ENCODE measurements at regions not wholly inside any gene's neighbourhood (a gene's known extent, or its start where the extent isn't known, plus 50 kb on each side); places are given as distances from the start of the nearest gene placed in this dataset.

DNA sequence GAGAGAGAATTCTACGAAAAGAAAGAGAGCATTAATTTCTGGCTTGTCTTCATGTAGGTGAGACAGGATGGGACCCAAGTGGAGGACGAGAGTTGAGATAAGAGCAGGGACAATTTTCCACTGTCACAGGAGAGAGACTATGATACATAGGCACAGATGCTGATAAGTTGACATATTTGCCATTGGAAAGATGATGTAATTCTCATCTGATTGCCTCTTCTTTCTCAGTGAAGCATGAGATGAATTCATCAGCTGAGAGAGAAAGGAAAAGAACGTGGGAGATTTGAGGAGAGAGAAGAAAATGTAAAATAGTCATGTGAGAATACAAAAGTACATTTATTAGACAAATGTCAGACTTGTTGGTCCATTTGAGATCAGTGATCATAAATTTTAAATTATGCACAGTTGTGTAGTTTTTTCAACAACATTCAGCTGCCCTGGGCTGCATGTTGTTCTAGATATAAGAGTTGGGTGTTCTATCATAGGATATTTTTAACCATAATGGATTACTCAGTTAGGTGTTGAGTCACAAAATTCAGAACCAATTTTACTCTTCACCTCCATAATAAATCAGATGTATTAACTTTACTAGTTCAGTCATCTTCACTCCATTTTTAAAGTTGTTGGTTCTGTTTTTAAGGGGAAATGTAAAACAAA is 222.9 kb downstream of the DPY19L2 start:
- TF ChIP-seq GATA3 (IDR thresholded peaks at IDR 0.05; ENCODE audit: low read depth, low read length) (no peak), GATA2 (IDR thresholded peaks at IDR 0.05; ENCODE audit: low read depth, low read length) (no peak)

Measured in SH-SY5Y (cell line).